DOHH2 (cell line): ENCODE measurements at regions not wholly inside any gene's neighbourhood (a gene's known extent, or its start where the extent isn't known, plus 50 kb on each side); places are given as distances from the start of the nearest gene placed in this dataset.

Source experiments
- CTCF ChIP-seq: fragments of 200-600 bp; sonication (generic); IDR thresholded peaks from one replicate; pipeline ENCODE4 v1.5.1; 2014; ENCODE audit warnings: antibody characterized with exemption, mild to moderate bottlenecking, low read depth, low read length; ENCODE audit not compliant: poor library complexity, severe bottlenecking
- EZH2phosphoT487 ChIP-seq: fragments of 200-600 bp; sonication (generic); IDR thresholded peaks from 2 replicates; pipeline ENCODE4 v1.6.1; 2017; ENCODE audit warnings: borderline replicate concordance, mild to moderate bottlenecking, antibody characterized with exemption, low read length, moderate library complexity, mixed read lengths

DNA sequence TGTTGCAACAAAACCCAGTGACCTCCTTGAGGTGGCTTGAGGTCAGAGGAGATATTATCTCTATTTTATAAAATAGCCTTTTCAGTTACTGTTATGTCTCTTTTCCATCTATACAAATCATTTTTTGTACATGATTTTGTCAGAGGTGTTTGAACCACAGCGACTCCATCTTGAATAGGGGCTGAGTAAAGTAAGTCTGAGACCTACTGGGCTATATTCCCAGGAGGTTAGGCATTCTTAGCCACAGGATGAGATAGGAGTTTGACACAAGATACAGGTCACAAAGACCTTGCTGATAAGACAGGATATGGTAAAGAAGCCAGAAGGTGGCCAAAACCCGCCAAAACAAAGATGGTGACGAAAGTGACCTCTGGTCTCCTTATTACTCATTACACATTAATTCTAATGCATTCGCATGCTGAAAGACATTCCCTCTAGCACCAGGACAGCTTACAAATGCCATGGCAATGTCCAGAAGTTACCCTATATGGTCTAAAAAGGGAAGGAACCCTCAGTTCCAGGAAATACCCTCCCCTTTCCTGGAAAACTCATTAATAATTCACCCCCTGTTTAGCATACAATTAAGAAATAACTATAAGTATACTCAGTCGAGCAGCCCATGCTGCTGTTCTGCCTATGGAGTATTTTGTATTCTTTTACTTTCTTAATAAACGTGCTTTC is 283.9 kb upstream of the ISL1 start:
- TF ChIP-seq CTCF = no peak
- TF ChIP-seq EZH2phosphoT487 = no peak
